ENCODE measurements at regions not wholly inside any gene's neighbourhood (a gene's known extent, or its start where the extent isn't known, plus 50 kb on each side); places are given as distances from the start of the nearest gene placed in this dataset.
"Not testable (repeated sequence)": the region's sequence is repeated elsewhere in the genome, so short reads cannot be mapped to it uniquely, and the experiment has no call there.

DNA sequence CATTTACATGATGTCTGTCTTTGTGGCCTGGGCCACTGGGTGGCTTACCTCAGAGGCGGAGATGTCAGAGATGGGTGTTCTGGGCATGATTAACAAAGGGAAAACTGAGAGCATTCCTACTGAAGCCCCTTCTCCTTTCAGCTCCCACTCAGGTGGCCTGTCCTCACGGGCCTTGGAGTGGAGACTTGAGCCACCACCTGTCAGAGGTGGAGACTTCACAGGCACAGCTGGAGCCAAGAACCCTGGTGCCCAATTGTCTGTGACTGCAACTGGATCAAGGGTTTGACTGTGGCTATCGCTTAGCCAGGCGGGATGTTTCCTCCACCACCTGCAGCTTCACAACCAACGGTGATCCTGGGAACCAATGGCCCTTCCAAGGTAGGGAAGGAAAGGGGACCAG lies 230.5 kb upstream of the NOTCH2NLA start:
- H3K36me3 ChIP-seq (ENCODE audit: control insufficient read depth in 2 of 3, insufficient read depth in 3 of 3, low read length in 3 of 3); POLR2A ChIA-PET; DNase-seq; H3K36me3 Mint-ChIP-seq; H3K9me3 Mint-ChIP-seq; H3K27me3 Mint-ChIP-seq; H3K9me3 ChIP-seq (ENCODE audit: control insufficient read depth in 2 of 3, low read length in 3 of 3); H3K27me3 ChIP-seq (ENCODE audit: control insufficient read depth in 2 of 2, insufficient read depth in 2 of 2, low read length in 2 of 2); H3K27ac ChIP-seq (ENCODE audit: low read depth, low read length); ATAC-seq; CTCF ChIA-PET; H3K4me3 Mint-ChIP-seq; H3K4me1 ChIP-seq (ENCODE audit: control insufficient read depth in 2 of 2, insufficient read depth in 2 of 2, low read length in 2 of 2); H3K4me3 ChIP-seq (ENCODE audit: low read length); intact Hi-C loops (cut with micrococcal nuclease): not testable (repeated sequence)
- Mint-ChIP-seq H3K4me1 (peaks cover 3 to 13% (median 10%) of the 10 kb centered on the region in 7 donors), H3K27ac (peak overlapping the region in 4 of 9 donors; percentile 49 to 69 (median 60))

- H3K27me3 ChIP-seq (ENCODE audit: control insufficient read depth in 2 of 2, insufficient read depth in 2 of 2, low read length in 2 of 2); H3K27ac Mint-ChIP-seq; H3K27ac ChIP-seq (ENCODE audit: low read depth, low read length); H3K4me1 Mint-ChIP-seq; intact Hi-C loops (cut with micrococcal nuclease); H3K36me3 ChIP-seq (ENCODE audit: control insufficient read depth in 2 of 3, insufficient read depth in 3 of 3, low read length in 3 of 3); H3K9me3 ChIP-seq (ENCODE audit: control insufficient read depth in 2 of 3, low read length in 3 of 3); ATAC-seq; CTCF ChIA-PET; H3K9me3 Mint-ChIP-seq; H3K4me1 ChIP-seq (ENCODE audit: control insufficient read depth in 2 of 2, insufficient read depth in 2 of 2, low read length in 2 of 2); H3K27me3 Mint-ChIP-seq; H3K4me3 ChIP-seq (ENCODE audit: low read length); H3K36me3 Mint-ChIP-seq; POLR2A ChIA-PET; H3K4me3 Mint-ChIP-seq; DNase-seq: not testable (repeated sequence)
Observed at GRCh38 chr1:146448877-146449246, 220.0 kb upstream of the NOTCH2NLA start.

DNA sequence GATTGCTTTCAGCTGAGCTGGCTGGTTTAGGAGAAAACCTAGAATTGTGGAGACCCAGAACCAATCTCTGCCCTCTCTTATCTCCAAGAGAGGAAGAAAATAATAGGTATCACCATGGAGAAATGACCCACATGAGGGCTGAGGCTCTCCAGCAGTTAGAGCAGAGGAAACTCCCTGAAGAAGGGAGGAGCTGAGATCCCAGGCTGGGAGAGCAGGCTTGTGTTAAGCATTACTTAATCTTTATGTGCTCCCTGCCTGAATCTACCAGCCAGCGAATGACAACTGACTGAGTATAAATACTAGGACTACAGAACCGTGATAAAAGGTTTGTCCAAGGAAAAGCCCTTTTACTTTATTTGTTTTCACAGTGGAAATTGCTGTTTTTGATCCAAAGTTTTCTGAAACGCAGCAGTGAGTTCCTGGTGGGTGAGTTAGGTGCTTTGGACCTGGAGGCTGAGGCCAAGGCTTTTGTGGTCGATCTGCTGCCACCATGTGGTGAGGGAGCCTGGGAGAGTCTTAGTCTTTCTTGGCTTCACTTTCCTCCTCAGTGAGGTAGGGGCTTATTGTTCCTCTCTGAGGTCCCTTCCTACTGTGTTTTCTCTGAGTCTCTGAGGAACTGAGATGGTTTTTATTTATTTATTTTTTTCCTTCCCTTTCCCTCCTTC lies 219.5 kb upstream of the NOTCH2NLA start:
- H3K27ac Mint-ChIP-seq; H3K4me1 Mint-ChIP-seq; H3K9me3 Mint-ChIP-seq; H3K4me3 Mint-ChIP-seq; H3K36me3 Mint-ChIP-seq; H3K27me3 ChIP-seq (ENCODE audit: control insufficient read depth in 2 of 2, insufficient read depth in 2 of 2, low read length in 2 of 2); ATAC-seq; H3K27ac ChIP-seq (ENCODE audit: low read depth, low read length); intact Hi-C loops (cut with micrococcal nuclease); H3K4me1 ChIP-seq (ENCODE audit: control insufficient read depth in 2 of 2, insufficient read depth in 2 of 2, low read length in 2 of 2); POLR2A ChIA-PET; H3K36me3 ChIP-seq (ENCODE audit: control insufficient read depth in 2 of 3, insufficient read depth in 3 of 3, low read length in 3 of 3); H3K4me3 ChIP-seq (ENCODE audit: low read length); H3K27me3 Mint-ChIP-seq; H3K9me3 ChIP-seq (ENCODE audit: control insufficient read depth in 2 of 3, low read length in 3 of 3); CTCF ChIA-PET: not testable (repeated sequence)
- DNase-seq = peak; percentile 16 to 65 (median 57)

GRCh38 chr1:146443871-146444222 lies 215.0 kb upstream of the NOTCH2NLA start:
- intact Hi-C loops (cut with micrococcal nuclease); H3K4me1 Mint-ChIP-seq; H3K36me3 Mint-ChIP-seq; H3K4me3 ChIP-seq (ENCODE audit: low read length); H3K27ac ChIP-seq (ENCODE audit: low read depth, low read length); H3K9me3 ChIP-seq (ENCODE audit: control insufficient read depth in 2 of 3, low read length in 3 of 3); H3K27me3 Mint-ChIP-seq; POLR2A ChIA-PET; H3K9me3 Mint-ChIP-seq; H3K4me1 ChIP-seq (ENCODE audit: control insufficient read depth in 2 of 2, insufficient read depth in 2 of 2, low read length in 2 of 2); H3K27me3 ChIP-seq (ENCODE audit: control insufficient read depth in 2 of 2, insufficient read depth in 2 of 2, low read length in 2 of 2); CTCF ChIA-PET; H3K36me3 ChIP-seq (ENCODE audit: control insufficient read depth in 2 of 3, insufficient read depth in 3 of 3, low read length in 3 of 3): not testable (repeated sequence)
- Mint-ChIP-seq H3K4me3 (peak overlapping the region in 9 of 10 donors; percentile 54 to 87 (median 81)), H3K27ac (peak overlapping the region in 5 of 9 donors; percentile 67 to 90 (median 74))
- ATAC-seq (peak; percentile 20), DNase-seq (peak; percentile 8 to 57 (median 50))

GRCh38 chr1:146443088-146443870 lies 214.5 kb upstream of the NOTCH2NLA start:
- ATAC-seq (peak; percentile 46), DNase-seq (peak in 7 of 9 donors; percentile 8 to 37 (median 29))
- H3K4me1 ChIP-seq (ENCODE audit: control insufficient read depth in 2 of 2, insufficient read depth in 2 of 2, low read length in 2 of 2); H3K4me3 ChIP-seq (ENCODE audit: low read length); CTCF ChIA-PET; H3K27me3 Mint-ChIP-seq; H3K27me3 ChIP-seq (ENCODE audit: control insufficient read depth in 2 of 2, insufficient read depth in 2 of 2, low read length in 2 of 2); POLR2A ChIA-PET; H3K36me3 ChIP-seq (ENCODE audit: control insufficient read depth in 2 of 3, insufficient read depth in 3 of 3, low read length in 3 of 3); H3K9me3 Mint-ChIP-seq; H3K36me3 Mint-ChIP-seq; H3K9me3 ChIP-seq (ENCODE audit: control insufficient read depth in 2 of 3, low read length in 3 of 3); H3K27ac ChIP-seq (ENCODE audit: low read depth, low read length); intact Hi-C loops (cut with micrococcal nuclease); H3K4me1 Mint-ChIP-seq: not testable (repeated sequence)
- peak overlapping the region in 5 of 10 donors; percentile 35 to 70 (median 48) for H3K4me3 Mint-ChIP-seq
- H3K27ac Mint-ChIP-seq = peak overlapping the region in 6 of 9 donors; percentile 54 to 87 (median 72)

DNA sequence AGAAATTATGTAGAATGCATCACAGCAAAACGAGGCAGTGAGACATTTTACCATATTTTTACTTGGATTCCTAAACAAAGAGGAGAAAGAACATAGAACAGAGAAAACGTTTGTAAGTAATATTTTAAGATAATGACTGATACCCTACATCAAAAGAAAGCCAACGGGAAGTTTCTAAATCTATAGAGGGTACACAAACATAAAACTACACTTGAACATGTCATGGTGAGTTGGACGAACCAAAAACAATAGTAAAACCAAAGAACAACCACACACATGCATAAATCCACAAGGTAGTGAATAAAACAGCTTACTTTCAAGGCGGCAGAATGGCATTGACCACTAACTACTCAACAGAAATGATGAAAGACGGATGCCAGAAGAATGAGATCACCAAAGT lies 209.7 kb upstream of the NOTCH2NLA start:
- H3K4me1 ChIP-seq (ENCODE audit: control insufficient read depth in 2 of 2, insufficient read depth in 2 of 2, low read length in 2 of 2); H3K27me3 Mint-ChIP-seq; ATAC-seq: not testable (repeated sequence)

DNA sequence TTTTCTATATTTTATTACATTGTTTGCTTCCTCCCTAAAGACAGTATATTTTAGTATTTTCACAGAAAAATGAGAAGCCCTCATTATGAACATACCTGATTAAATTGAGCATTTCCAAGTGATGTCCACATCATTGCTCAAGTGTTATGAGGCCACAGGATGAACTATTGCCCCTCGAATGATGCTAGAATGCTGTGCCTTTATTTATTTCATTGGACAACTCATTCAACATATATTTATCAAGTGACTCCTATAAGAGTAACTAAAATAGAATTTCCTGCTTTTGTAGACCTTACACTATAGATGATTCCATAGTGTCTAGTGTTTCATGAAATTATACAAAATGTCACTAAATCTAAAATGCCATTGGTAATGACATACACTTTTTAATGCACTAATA lies 187.8 kb upstream of the NOTCH2NLA start:
- H3K36me3 Mint-ChIP-seq; H3K36me3 ChIP-seq (ENCODE audit: control insufficient read depth in 2 of 3, insufficient read depth in 3 of 3, low read length in 3 of 3); DNase-seq; H3K9me3 ChIP-seq (ENCODE audit: control insufficient read depth in 2 of 3, low read length in 3 of 3); H3K27me3 Mint-ChIP-seq; CTCF ChIA-PET; H3K4me1 ChIP-seq (ENCODE audit: control insufficient read depth in 2 of 2, insufficient read depth in 2 of 2, low read length in 2 of 2); H3K27ac Mint-ChIP-seq; H3K4me3 ChIP-seq (ENCODE audit: low read length); H3K9me3 Mint-ChIP-seq; ATAC-seq; POLR2A ChIA-PET; H3K4me3 Mint-ChIP-seq; intact Hi-C loops (cut with micrococcal nuclease); H3K27ac ChIP-seq (ENCODE audit: low read depth, low read length); H3K27me3 ChIP-seq (ENCODE audit: control insufficient read depth in 2 of 2, insufficient read depth in 2 of 2, low read length in 2 of 2): not testable (repeated sequence)
- peaks cover 0 to 14% (median 10%) of the 10 kb centered on the region in 7 donors for H3K4me1 Mint-ChIP-seq

More for the DNA sequence above, 209.7 kb upstream of the NOTCH2NLA start:
- H3K27me3 ChIP-seq (ENCODE audit: control insufficient read depth in 2 of 2, insufficient read depth in 2 of 2, low read length in 2 of 2); H3K36me3 ChIP-seq (ENCODE audit: control insufficient read depth in 2 of 3, insufficient read depth in 3 of 3, low read length in 3 of 3); H3K9me3 ChIP-seq (ENCODE audit: control insufficient read depth in 2 of 3, low read length in 3 of 3); H3K9me3 Mint-ChIP-seq; CTCF ChIA-PET; H3K27ac ChIP-seq (ENCODE audit: low read depth, low read length); intact Hi-C loops (cut with micrococcal nuclease); H3K4me1 Mint-ChIP-seq; H3K4me3 ChIP-seq (ENCODE audit: low read length); POLR2A ChIA-PET; H3K27ac Mint-ChIP-seq; H3K36me3 Mint-ChIP-seq; H3K4me3 Mint-ChIP-seq; DNase-seq: not testable (repeated sequence)
